ENCODE measurements at regions not wholly inside any gene's neighbourhood (a gene's known extent, or its start where the extent isn't known, plus 50 kb on each side); places are given as distances from the start of the nearest gene placed in this dataset.

DNA sequence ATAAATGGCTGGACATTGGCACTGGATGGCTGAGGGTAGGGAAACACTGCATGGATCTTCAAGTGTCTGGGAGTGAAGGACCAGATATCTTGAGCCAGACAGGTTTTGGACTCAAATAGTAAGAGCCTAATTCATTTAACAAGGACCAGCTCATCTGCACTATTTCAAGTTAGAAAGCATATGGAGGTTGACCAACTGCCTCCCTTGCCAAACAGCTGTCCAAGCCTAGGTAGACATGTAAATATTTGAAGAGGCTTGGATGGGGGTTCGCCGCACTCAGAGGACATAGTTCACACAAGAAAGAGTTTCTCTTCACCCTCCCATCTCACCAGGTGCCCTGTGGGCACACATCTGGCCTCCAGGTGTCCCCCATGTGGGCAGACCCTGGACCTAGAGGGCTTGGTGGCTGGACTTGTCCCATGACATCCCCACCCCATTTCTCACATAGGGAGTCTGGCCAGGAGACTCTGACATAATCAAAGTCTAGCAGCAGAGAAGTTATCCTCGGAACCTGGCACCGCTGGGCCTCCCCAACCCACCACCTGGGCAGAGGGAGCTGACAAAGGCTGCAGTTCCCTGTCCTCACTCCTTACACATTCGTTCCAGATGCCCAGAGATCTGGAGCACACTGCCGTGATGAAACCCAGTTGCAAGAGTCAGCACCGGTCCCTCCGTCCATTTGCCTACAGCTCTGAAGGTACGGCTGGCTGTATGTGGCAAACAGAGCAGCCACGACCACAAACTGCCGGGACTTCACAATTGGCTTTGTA, 116.9 kb upstream of the GDF10 start:
- Histone ChIP-seq H3K9me3 (ENCODE audit: control extremely low read depth in 1 of 3, control insufficient read depth in 2 of 3, insufficient read depth in 1 of 3, low read length in 2 of 3) (no peaks in the 10 kb centered on the region), H2AFZ (ENCODE audit: insufficient read depth, low read depth, low read length, poor library complexity, severe bottlenecking) (no peak overlapping the region), H3K27me3 (replicated peaks in 1 of 4; ENCODE audit: control extremely low read depth in 1 of 4, control insufficient read depth in 3 of 4, insufficient read depth in 4 of 4, low read length in 3 of 4) (no peaks in the 10 kb centered on the region), H3K9ac (ENCODE audit: low read length) (no peak overlapping the region), H3K79me2 (ENCODE audit: control insufficient read depth, insufficient read depth, low read length) (no peaks in the 10 kb centered on the region), H3K27ac (ENCODE audit: low read length in 2 of 2) (no peak overlapping the region), H3K4me1 (ENCODE audit: control insufficient read depth in 2 of 2, insufficient read depth in 2 of 2, low read length in 2 of 2) (no peaks in the 10 kb centered on the region), H4K20me1 (ENCODE audit: control insufficient read depth, insufficient read depth, low read length, poor library complexity, severe bottlenecking) (no peaks in the 10 kb centered on the region), H3K36me3 (replicated peaks in 1 of 2; ENCODE audit: control extremely low read depth in 1 of 2, control insufficient read depth in 1 of 2, extremely low read depth in 1 of 2, insufficient read depth in 2 of 2, low read length in 1 of 2) (no peaks in the 10 kb centered on the region), H3K4me2 (replicated peaks; ENCODE audit: low read depth, low read length, poor library complexity, severe bottlenecking) (no peak overlapping the region), H3K4me3 (ENCODE audit: control extremely low read depth in 1 of 5, extremely low read depth in 1 of 5, insufficient read depth in 1 of 5, low read depth in 2 of 5, low read length in 4 of 5) (no peak overlapping the region)
- Mint-ChIP-seq H3K4me1 (no peaks in the 10 kb centered on the region), H3K9me3 (ENCODE audit: insufficient read depth) (no peaks in the 10 kb centered on the region), H3K4me3 (no peak overlapping the region), H3K27ac (no peak overlapping the region), H3K27me3 (no peaks in the 10 kb centered on the region)
- intact Hi-C loops (cut with micrococcal nuclease): no loop called here
- 93% methylated on average over 10 of the region's 11 CpGs for WGBS (ENCODE audit: insufficient coverage)
- DNase-seq: no peak
- ATAC-seq (ENCODE audit: low read depth): no peak
- TF ChIP-seq, protein P1, sequence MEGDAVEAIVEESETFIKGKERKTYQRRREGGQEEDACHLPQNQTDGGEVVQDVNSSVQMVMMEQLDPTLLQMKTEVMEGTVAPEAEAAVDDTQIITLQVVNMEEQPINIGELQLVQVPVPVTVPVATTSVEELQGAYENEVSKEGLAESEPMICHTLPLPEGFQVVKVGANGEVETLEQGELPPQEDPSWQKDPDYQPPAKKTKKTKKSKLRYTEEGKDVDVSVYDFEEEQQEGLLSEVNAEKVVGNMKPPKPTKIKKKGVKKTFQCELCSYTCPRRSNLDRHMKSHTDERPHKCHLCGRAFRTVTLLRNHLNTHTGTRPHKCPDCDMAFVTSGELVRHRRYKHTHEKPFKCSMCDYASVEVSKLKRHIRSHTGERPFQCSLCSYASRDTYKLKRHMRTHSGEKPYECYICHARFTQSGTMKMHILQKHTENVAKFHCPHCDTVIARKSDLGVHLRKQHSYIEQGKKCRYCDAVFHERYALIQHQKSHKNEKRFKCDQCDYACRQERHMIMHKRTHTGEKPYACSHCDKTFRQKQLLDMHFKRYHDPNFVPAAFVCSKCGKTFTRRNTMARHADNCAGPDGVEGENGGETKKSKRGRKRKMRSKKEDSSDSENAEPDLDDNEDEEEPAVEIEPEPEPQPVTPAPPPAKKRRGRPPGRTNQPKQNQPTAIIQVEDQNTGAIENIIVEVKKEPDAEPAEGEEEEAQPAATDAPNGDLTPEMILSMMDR (IDR thresholded peaks at IDR 0.05): no peak
- no peak for TF ChIP-seq EZH2 (IDR thresholded peaks at IDR 0.05; ENCODE audit: borderline replicate concordance, insufficient read depth, low read depth, low read length, poor library complexity, severe bottlenecking)
- CTCF ChIA-PET: no interaction called here
- POLR2A ChIA-PET: no interaction called here

DNA sequence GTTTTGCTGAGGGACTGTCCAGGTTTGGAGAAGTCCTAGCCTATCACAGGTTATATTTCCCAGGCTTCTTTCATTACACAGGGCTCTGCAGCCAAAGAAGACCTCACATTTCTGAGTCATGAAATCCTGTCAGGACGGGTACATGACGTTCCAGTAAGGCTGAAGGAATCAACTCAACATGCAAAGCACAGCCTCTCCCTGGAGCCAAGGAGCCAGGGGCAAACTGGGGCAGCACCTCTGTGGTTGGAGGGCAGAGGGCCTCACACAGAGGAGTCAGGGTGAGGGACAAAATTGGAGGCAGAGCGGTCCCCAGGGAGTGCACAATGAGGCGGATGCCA, 116.3 kb upstream of the GDF10 start:
- Mint-ChIP-seq H3K9me3 (ENCODE audit: insufficient read depth) (no peaks in the 10 kb centered on the region), H3K4me3 (no peak overlapping the region), H3K27ac (no peak overlapping the region), H3K27me3 (no peaks in the 10 kb centered on the region), H3K4me1 (no peaks in the 10 kb centered on the region)
- Histone ChIP-seq H3K27ac (ENCODE audit: low read length in 2 of 2) (no peak overlapping the region), H3K9ac (ENCODE audit: low read length) (no peak overlapping the region), H3K79me2 (ENCODE audit: control insufficient read depth, insufficient read depth, low read length) (no peaks in the 10 kb centered on the region), H3K9me3 (ENCODE audit: control extremely low read depth in 1 of 3, control insufficient read depth in 2 of 3, insufficient read depth in 1 of 3, low read length in 2 of 3) (no peaks in the 10 kb centered on the region), H3K4me1 (ENCODE audit: control insufficient read depth in 2 of 2, insufficient read depth in 2 of 2, low read length in 2 of 2) (no peaks in the 10 kb centered on the region), H3K27me3 (replicated peaks in 1 of 4; ENCODE audit: control extremely low read depth in 1 of 4, control insufficient read depth in 3 of 4, insufficient read depth in 4 of 4, low read length in 3 of 4) (no peaks in the 10 kb centered on the region), H3K4me2 (replicated peaks; ENCODE audit: low read depth, low read length, poor library complexity, severe bottlenecking) (no peak overlapping the region), H3K4me3 (ENCODE audit: control extremely low read depth in 1 of 5, extremely low read depth in 1 of 5, insufficient read depth in 1 of 5, low read depth in 2 of 5, low read length in 4 of 5) (no peak overlapping the region), H2AFZ (ENCODE audit: insufficient read depth, low read depth, low read length, poor library complexity, severe bottlenecking) (no peak overlapping the region), H4K20me1 (ENCODE audit: control insufficient read depth, insufficient read depth, low read length, poor library complexity, severe bottlenecking) (no peaks in the 10 kb centered on the region), H3K36me3 (replicated peaks in 1 of 2; ENCODE audit: control extremely low read depth in 1 of 2, control insufficient read depth in 1 of 2, extremely low read depth in 1 of 2, insufficient read depth in 2 of 2, low read length in 1 of 2) (no peaks in the 10 kb centered on the region)
- DNase-seq (no peak), ATAC-seq (ENCODE audit: low read depth) (no peak)
- CTCF ChIA-PET: no interaction called here
- WGBS (ENCODE audit: insufficient coverage): 73% methylated on average over 2 of the region's 4 CpGs
- POLR2A ChIA-PET: no interaction called here
- intact Hi-C loops (cut with micrococcal nuclease): no loop called here
- TF ChIP-seq, protein P1 (IDR thresholded peaks at IDR 0.05): no peak
- TF ChIP-seq EZH2 (IDR thresholded peaks at IDR 0.05; ENCODE audit: borderline replicate concordance, insufficient read depth, low read depth, low read length, poor library complexity, severe bottlenecking): no peak
